Testis (tissue), 2 donors: ENCODE measurements at regions not wholly inside any gene's neighbourhood (a gene's known extent, or its start where the extent isn't known, plus 50 kb on each side); places are given as distances from the start of the nearest gene placed in this dataset.

Experiments used
- DNase-seq: peaks from one replicate; pipeline ENCODE4 v3.0.0-alpha.2; 2019
- H3K27ac ChIP-seq, 2 donors: fragments of 200-600 bp; sonication (generic); one replicate each; pipeline ENCODE4 v1.5.1; 2019
- H3K27me3 ChIP-seq: fragments of 200-600 bp; sonication (generic); one replicate; pipeline ENCODE4 v1.5.1; 2019
- H3K36me3 ChIP-seq: fragments of 200-600 bp; sonication (generic); one replicate; pipeline ENCODE4 v1.5.1; 2017; ENCODE audit warnings: low read depth; ENCODE audit errors: missing control alignments
- H3K4me1 ChIP-seq: fragments of 200-600 bp; sonication (generic); one replicate; pipeline ENCODE4 v1.5.1; 2019
- H3K4me3 ChIP-seq, 2 donors: fragments of 200-600 bp; sonication (generic); one replicate each; pipeline ENCODE4 v1.5.1; 2017 to 2019
- H3K9me3 ChIP-seq: fragments of 200-600 bp; sonication (generic); one replicate; pipeline ENCODE4 v1.5.1; 2017
- CTCF ChIP-seq, 3 experiments: fragments of 450-650 bp in 2 of 3; fragments of 200-600 bp in 1 of 3; sonication (generic) in 1 of 3; IDR thresholded peaks; one replicate each; pipeline ENCODE4 v1.5.1; 2016 to 2019; ENCODE audit warnings: antibody characterized with exemption in 3 of 3, mild to moderate bottlenecking in 2 of 3, moderate library complexity in 1 of 3
- POLR2A ChIP-seq: fragments of 450-650 bp; IDR thresholded peaks from one replicate; pipeline ENCODE4 v1.6.1; 2017; ENCODE audit warnings: antibody characterized with exemption, mild to moderate bottlenecking, moderate library complexity
- WGBS, 2 donors: methylation state at CpG; one replicate each; pipeline ENCODE4 v1.1.5; 2018; 5-methylcytosine and 5-hydroxymethylcytosine counted together
- intact Hi-C: fragments of 100-400 bp; cut with DNase I; formaldehyde crosslinking; loops from one replicate; pipeline ENCODE4 v1.15.1; 2023; ENCODE audit warnings: low total_unique reads

- Histone ChIP-seq H3K27me3 (no peaks in the 10 kb centered on the region), H3K27ac (no peak overlapping the region), H3K36me3 (no peaks in the 10 kb centered on the region), H3K9me3 (no peaks in the 10 kb centered on the region), H3K4me1 (no peaks in the 10 kb centered on the region), H3K4me3 (no peak overlapping the region)
- intact Hi-C loops: no loop called here
- no peak for TF ChIP-seq POLR2A
- TF ChIP-seq CTCF (IDR thresholded peaks at IDR 0.05): no peak
- DNase-seq: no peak
- 82 to 83% methylated on average over 5 of the region's 5 CpGs for WGBS, 2 donors
Measured at GRCh38 chr1:30300669-30301068, 422.7 kb downstream of the MATN1 start.

- WGBS, 2 donors: 90 to 93% methylated on average over 2 of the region's 2 CpGs
- H3K36me3 ChIP-seq: no peaks in the 10 kb centered on the region
- no peak for TF ChIP-seq POLR2A
- intact Hi-C loops: no loop called here
- no peak overlapping the region for H3K27ac ChIP-seq
- no peaks in the 10 kb centered on the region for H3K9me3 ChIP-seq
- H3K27me3 ChIP-seq: no peaks in the 10 kb centered on the region
- no peaks in the 10 kb centered on the region for H3K4me1 ChIP-seq
- no peak for DNase-seq
- H3K4me3 ChIP-seq: no peak overlapping the region
Measured at GRCh38 chr1:30299393-30299792, 424.0 kb downstream of the MATN1 start.

- 68 to 73% methylated on average over 4 of the region's 4 CpGs for WGBS, 2 donors
- DNase-seq: no peak
Measured at GRCh38 chr1:30295674-30296073, 427.7 kb downstream of the MATN1 start.

GRCh38 chr1:30295266-30295665, 428.1 kb downstream of the MATN1 start:
- Histone ChIP-seq H3K4me3 (no peak overlapping the region), H3K27ac (no peak overlapping the region), H3K36me3 (no peaks in the 10 kb centered on the region), H3K4me1 (no peaks in the 10 kb centered on the region), H3K9me3 (no peaks in the 10 kb centered on the region), H3K27me3 (no peaks in the 10 kb centered on the region)
- no peak for DNase-seq
- intact Hi-C loops: no loop called here
- no peak for TF ChIP-seq POLR2A
- no peak for TF ChIP-seq CTCF (IDR thresholded peaks at IDR 0.05)
- 68 to 78% methylated on average over 2 of the region's 2 CpGs for WGBS, 2 donors

More at GRCh38 chr1:30295674-30296073, 427.7 kb downstream of the MATN1 start:
- intact Hi-C loops: no loop called here
- H3K27ac ChIP-seq: no peak overlapping the region
- no peak overlapping the region for H3K4me3 ChIP-seq
- H3K36me3 ChIP-seq: no peaks in the 10 kb centered on the region
- no peaks in the 10 kb centered on the region for H3K9me3 ChIP-seq
- H3K27me3 ChIP-seq: no peaks in the 10 kb centered on the region
- H3K4me1 ChIP-seq: no peaks in the 10 kb centered on the region
- no peak for TF ChIP-seq CTCF (IDR thresholded peaks at IDR 0.05)
- no peak for TF ChIP-seq POLR2A

GRCh38 chr1:30294508-30294907, 428.9 kb downstream of the MATN1 start:
- no peaks in the 10 kb centered on the region for H3K27me3 ChIP-seq
- intact Hi-C loops: no loop called here
- DNase-seq: no peak

More at GRCh38 chr1:30294508-30294907, 428.9 kb downstream of the MATN1 start:
- WGBS, 2 donors: 63 to 71% methylated on average over 1 of the region's 1 CpG
- no peak for TF ChIP-seq CTCF (IDR thresholded peaks at IDR 0.05)
- TF ChIP-seq POLR2A: no peak
- Histone ChIP-seq H3K27ac (no peak overlapping the region), H3K4me3 (no peak overlapping the region), H3K4me1 (no peaks in the 10 kb centered on the region), H3K36me3 (no peaks in the 10 kb centered on the region), H3K9me3 (no peaks in the 10 kb centered on the region)
